H1 (cell line): ENCODE measurements at regions not wholly inside any gene's neighbourhood (a gene's known extent, or its start where the extent isn't known, plus 50 kb on each side); places are given as distances from the start of the nearest gene placed in this dataset.

Experiments
- CHD7 ChIP-seq: fragments of 300-600 bp; sonication (generic); IDR thresholded peaks from 2 replicates; pipeline ENCODE4 v1.7.1; 2012; ENCODE audit warnings: low read length, moderate library complexity, mild to moderate bottlenecking, inconsistent platforms; ENCODE audit not compliant: insufficient replicate concordance

- TF ChIP-seq CHD7: no peak
These were observed 75.2 kb upstream of the PRKD1 start (continued) for GRCh38 chr14:30002859-30003258.
